Endothelial cell of hepatic sinusoid (primary cell): ENCODE measurements at regions not wholly inside any gene's neighbourhood (a gene's known extent, or its start where the extent isn't known, plus 50 kb on each side); places are given as distances from the start of the nearest gene placed in this dataset.

Experiments used
- in situ Hi-C: cut with HindIII; loops from 2 replicates; pipeline ENCODE4 v1.10.0; 2017; ENCODE audit warnings: low sequenced_read_pairs

DNA sequence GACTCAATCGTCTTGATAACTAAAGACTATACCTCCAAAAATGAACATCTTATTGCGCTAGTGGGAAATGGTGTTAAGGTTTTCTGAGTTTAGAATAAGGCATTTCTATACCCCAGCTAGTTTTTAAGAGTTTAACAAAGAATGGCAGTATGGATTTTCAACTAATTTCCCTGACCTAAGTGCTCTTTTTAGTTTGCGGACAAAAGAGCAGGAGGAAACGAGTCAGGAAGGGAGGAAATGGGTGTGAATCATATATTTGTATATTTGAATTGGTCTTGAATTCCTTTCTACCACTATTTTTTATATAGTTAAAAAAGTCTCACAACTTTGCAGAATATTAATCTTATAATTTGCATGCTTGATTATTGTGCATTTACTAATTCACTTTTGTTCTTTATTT is 516.3 kb upstream of the ZNF608 start:
- in situ Hi-C loops, result no loop called here

GRCh38 chr5:125263356-125263755 is 516.9 kb upstream of the ZNF608 start:
- in situ Hi-C loops, result no loop called here

DNA sequence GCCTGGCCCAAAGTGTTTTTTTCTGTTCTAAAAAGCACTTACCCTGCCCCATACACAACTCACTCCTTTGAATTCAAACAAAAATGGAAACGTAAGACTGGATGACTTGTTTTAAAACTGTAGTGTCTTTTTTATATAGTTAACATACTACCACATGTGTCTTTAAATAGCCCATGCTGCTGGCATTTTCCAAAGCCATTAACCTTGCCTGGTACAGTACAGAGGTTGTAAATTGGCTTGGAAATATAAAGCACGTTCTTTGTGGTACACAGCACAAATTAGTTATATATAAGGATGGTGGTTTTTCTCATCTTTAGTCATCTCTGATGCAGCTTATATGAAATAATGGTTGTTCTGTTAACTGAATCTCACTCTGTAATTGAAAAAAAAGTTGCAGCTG is 519.7 kb upstream of the ZNF608 start:
- in situ Hi-C loops, result no loop called here

- in situ Hi-C loops, result no loop called here
Observed at GRCh38 chr5:125267636-125268248, 521.3 kb upstream of the ZNF608 start.

- in situ Hi-C loops, result no loop called here
Observed at GRCh38 chr5:125269926-125270325, 523.5 kb upstream of the ZNF608 start.

- in situ Hi-C loops, result no loop called here
Observed at GRCh38 chr5:125272357-125272756, 525.9 kb upstream of the ZNF608 start.

DNA sequence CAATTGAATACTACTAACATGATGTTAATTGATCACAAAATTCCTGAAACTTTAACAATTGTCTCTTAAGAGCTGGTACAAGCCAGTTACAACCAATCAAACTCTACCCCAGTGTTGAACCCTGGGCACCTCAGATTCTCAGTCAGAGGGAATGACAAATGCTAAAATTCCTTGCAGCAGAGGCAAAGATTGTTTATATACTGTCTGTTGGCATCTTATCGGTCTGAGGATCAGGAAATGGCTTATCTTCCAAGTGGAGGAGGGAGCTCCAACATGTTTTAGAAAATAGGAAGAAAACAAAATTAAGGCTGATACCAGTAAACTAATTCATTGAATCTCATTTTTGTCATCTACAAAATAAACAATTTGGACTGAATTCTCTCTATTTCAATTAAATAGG is 527.8 kb upstream of the ZNF608 start:
- in situ Hi-C loops, result no loop called here

- in situ Hi-C loops, result no loop called here
Observed at GRCh38 chr5:125274938-125275724, 528.7 kb upstream of the ZNF608 start.

GRCh38 chr5:125275725-125276090 is 529.3 kb upstream of the ZNF608 start:
- in situ Hi-C loops, result no loop called here

DNA sequence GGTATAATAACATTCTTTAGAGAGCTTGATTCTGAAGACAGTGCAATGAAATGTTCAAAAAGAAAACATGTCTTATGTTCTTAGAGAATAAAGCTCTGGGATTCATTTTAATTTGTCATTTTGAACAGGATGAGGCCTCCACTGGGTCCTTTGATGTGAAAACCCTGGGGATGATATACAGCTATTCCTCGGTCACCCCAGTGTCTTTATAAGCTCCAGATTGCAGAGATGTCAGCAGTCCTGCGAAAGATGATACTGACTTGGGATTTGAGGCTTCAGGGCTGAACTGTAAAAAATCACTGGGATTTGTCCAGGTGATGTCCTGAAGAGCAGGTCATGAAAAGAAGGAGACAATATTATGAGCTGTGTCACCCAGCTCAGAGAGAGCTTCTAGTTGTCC is 529.7 kb upstream of the ZNF608 start:
- in situ Hi-C loops, result no loop called here

- in situ Hi-C loops, result no loop called here
Observed at GRCh38 chr5:125277494-125278154, 531.2 kb upstream of the ZNF608 start.

- in situ Hi-C loops, result no loop called here
Observed at GRCh38 chr5:125278711-125279110, 532.3 kb upstream of the ZNF608 start.

DNA sequence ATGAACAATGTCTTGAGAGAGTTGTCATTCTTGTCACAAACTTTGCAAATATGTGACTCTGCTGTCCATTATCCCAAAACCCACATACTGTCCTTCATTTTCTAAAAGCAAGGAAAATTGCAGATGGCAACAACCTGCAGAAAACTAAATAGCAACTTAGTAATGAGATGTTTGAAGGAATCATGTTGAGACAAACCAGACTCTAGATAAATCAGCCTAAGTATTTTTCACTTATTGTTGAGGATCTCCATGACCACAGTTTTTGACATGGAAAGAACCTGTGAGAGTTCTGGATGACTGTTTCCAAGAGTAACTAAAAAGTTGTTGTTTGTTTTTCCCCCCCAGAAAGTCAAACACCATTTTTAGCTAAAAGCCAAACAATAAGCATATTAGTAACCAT is 535.2 kb upstream of the ZNF608 start:
- in situ Hi-C loops, result no loop called here

DNA sequence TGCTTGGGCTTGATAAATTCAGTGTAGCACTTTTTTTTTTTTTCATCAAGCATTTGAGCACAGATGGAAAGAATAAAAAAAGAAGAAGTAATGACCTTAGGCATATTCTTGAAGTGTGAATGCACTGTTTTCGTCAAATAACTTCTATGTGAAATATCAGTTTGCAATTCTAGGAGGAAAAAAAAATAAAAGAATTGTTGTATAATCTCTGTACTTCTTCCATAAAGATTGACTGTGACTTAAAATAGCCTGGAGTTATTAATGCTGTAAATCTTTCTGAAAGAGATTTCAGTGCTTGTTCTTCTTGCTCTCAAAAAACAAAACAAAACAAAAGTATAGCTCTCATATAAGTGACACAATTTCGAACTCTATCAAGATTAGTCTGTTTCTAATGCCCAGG is 536.9 kb upstream of the ZNF608 start:
- in situ Hi-C loops, result no loop called here

DNA sequence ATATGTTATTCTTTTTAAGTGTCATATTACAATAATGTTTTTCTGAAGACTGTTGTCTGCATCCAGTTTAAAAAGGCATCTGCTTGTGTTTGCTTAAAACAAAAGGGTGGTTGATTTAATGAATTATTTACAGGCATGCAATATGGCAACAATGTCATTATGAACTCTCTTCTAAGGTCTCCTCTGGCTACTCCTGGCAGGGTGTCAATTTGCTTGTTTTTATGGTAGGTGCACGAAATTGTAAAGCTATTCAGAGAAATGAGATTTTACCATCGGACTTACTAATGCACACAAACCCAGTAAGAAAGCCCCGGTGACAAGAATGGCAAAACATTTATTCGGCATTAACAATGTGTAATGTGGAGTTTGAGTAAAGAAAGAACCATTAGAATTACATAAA is 539.8 kb upstream of the ZNF608 start:
- in situ Hi-C loops, result no loop called here

- in situ Hi-C loops, result no loop called here
Observed at GRCh38 chr5:125289606-125290005, 543.2 kb upstream of the ZNF608 start.

DNA sequence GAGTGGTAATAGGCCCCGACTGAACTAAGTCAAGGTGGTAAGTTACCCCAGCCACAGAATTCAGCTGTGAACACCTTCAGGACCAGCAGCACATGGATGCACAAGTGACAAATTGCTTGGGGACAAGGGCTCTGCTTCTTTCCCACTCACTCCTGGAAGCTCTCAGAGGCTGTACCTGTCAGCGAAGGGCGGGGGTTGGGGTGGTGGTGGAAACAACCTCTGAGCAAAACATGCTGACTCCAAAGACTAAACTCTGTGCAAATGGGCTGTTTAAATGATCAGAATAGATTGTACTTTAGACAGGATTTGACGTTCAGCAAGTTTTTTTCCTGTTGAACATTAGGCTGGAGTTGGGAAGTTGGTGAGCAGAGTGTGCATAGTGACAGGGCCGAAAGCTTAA is 544.5 kb upstream of the ZNF608 start:
- in situ Hi-C loops, result no loop called here

DNA sequence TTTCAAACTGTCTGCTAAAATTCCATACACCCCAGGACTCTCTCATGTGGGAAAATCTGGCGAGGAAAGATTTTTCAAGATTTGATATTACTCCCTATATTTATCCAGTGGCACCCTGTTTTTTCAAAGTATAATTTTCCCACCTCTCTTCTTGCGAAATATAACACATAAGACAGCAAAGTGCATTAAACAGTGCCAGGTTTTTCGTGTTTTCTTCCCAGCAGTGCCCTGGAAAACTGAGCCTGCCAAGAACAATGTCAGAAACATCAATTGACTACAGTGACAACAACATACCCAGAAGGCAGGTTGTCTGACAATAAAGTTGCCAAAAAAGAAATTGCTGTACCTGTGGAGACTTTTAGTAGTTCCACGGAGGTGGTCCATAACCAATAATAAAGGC is 545.0 kb upstream of the ZNF608 start:
- in situ Hi-C loops, result no loop called here

GRCh38 chr5:125293223-125293622 is 546.8 kb upstream of the ZNF608 start:
- in situ Hi-C loops, result no loop called here

- in situ Hi-C loops, result no loop called here
Observed at GRCh38 chr5:125293726-125294125, 547.3 kb upstream of the ZNF608 start.

- in situ Hi-C loops, result no loop called here
Observed at GRCh38 chr5:125294844-125295243, 548.4 kb upstream of the ZNF608 start.

DNA sequence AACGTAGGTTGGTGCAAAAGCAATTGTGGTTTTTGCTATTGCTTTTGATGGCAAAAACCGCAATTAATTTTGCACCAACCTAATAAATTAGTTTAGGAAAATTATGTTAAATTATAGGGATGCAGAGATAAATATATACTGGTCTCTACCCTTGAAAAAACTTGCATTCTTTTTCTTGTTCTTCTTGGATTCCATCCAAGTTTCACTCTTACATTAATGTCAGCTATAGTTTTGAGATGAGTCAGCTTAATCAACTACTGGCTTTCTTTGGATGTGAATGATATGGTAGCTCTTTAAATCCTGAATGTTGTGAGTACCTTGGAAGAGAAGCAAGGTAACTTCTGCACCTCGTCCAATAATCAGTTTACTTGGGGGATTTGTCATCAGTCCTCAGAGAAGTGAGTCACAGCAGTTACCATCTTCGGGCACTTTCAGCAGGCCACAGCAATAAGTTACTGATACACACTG is 549.0 kb upstream of the ZNF608 start:
- in situ Hi-C loops, result no loop called here
